GM18508 (cell line): ENCODE measurements at regions not wholly inside any gene's neighbourhood (a gene's known extent, or its start where the extent isn't known, plus 50 kb on each side); places are given as distances from the start of the nearest gene placed in this dataset.
"Not testable (repeated sequence)": the region's sequence is repeated elsewhere in the genome, so short reads cannot be mapped to it uniquely, and the experiment has no call there.

Source experiments
- ATAC-seq: cut with Tn5 transposase; IDR thresholded peaks from one replicate; pipeline ENCODE4 v1.9.1; 2021; ENCODE audit warnings: moderate number of reproducible peaks; ENCODE audit not compliant: insufficient read depth, unreplicated experiment

DNA sequence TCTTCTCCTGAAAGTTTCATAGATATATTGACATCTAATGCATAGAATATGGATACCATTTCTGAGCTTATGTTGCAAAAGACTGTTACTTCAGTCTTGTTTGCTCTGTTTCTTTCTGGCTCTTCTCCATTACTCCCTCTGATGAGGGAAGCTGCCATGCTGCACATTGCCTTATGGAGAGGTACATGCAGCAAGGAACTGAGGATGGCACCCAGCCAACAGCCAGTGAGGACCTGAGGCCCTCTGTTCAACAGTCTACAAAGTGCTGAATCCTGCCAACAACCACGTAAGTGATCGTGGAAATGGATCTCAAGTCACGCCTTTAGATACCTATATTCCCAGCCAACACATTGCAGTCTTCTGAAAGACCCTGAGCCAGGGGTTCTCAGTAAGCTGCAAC, 66.6 kb upstream of the ADAMTS5 start:
- no peak for ATAC-seq

DNA sequence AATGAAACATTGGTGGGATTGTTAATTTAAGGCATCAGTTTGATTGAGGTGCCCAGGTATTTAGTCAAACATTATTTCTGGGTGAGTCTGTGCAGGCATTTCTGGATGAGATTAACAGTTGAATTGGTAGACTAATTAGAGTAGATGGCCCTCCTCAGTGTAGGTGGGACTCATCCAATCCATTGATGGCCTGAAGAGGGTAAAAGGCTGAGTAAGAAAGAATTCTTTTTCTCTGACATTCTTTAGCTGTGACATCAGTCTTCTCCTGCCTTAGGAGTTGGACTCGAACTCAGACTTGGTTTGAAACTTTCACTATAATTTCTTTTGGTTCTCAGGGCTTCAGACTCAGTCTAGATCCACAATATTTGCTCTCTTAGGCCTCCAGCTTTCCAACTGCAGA, 59.6 kb upstream of the ADAMTS5 start:
- ATAC-seq: no peak

DNA sequence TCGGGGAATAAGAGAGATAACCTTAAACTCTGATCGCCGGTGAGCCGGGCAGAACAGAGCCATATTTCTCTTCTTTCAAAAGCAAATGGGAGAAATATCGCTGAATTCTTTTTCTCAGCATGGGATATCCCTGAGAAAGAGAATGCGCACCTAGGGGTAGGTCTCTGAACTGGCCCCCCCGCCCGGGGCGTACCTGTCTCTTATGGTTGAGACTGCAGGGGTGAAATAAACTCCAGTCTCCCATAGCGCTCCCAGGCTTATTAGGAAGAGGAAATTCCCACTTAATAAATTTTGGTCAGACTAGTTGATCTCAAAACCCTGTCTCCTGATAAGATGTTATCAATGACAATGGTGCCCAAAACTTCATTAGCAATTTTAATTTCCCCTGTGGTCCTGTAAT, 58.8 kb upstream of the ADAMTS5 start:
- ATAC-seq: not testable (repeated sequence)

DNA sequence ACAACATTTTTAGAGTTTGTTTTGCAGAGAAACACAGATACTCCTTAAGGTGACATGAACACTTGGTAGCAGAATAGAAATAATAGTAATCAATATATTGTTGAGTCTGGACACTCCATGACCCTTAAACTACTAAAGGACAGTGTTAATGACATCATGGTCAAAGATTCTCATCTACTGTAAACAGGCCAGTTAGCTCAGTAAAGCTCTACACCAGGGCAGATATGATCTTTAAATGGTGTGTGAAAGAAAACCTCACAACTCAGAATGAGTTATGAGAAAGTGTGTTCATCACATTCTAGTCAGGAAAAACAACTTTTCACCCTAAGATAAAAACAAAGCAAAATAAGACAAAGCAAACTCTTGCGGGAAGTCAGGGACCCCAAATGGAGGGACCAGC, 58.1 kb upstream of the ADAMTS5 start:
- ATAC-seq: no peak

DNA sequence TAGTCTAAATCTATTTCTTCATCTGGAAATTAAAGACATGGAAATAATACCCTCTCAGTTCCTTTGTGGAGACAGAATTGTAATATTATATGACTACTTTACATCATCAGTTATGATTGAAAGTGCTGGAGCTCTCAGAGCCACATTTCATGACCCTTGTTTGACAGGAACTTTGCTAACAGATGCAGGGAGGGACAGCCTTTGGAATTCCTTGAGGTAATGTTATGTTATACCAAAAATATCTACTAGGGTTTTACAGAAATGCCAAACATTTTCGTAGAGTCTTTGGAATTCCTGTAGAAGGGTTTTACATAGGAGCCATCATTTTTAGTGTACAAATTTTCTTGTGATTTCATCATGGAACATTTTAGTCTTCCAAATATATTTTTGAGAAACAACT, 57.4 kb upstream of the ADAMTS5 start:
- ATAC-seq: no peak

DNA sequence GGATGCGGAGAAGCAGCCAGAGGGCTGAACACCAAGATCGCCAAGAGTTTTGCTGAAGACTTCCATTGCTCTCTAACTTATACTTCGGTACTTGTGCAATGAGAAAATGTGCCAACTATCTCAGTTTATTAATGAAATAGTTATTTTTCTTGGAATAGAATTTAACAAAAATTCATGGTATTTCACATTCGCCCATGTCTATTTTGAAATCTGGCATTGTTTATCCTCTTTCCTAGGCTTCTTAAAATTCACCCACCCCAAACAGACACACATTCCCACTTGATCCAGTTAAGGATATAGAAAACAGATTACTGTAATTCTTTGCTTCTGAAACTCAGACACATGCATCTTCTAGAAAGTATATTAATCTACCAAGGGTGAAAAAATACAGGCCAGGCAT, 56.3 kb upstream of the ADAMTS5 start:
- ATAC-seq: no peak

DNA sequence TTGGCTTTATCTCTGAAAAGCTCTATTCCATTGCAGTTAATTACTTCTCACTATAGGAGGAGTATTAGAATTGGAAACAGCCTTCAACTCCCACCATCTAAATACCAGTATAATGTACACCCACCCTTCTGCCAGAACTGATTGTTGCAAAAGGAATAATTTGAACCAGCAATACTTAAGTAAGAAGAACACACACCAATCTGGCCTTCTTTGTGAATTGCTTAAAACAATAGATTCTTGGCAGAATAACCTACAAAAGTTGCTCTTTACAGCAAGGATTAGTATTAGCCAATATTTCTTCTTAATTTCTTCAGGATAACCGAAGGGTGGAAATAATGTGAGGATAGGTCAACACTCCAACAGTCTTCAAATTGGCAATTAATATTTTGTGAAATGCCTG, 54.9 kb upstream of the ADAMTS5 start:
- ATAC-seq: no peak

DNA sequence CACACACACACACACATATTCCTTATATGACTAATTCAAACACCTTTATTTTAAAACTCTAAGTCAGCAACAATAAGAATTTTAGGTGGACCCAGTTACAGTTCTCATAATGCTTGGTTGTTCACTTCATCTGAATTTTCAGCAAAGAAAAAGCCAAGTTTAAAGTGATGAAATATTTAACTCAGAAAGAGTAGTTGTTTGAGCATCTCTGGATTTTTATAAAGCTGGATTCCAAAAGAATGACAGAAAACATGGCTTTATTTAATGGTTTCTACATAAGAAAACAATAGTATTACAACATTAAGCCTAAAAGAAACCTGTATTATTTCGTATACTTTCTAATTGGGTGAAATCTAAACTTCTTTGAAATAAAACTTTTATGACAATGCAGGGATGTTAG, 54.2 kb upstream of the ADAMTS5 start:
- ATAC-seq: no peak

DNA sequence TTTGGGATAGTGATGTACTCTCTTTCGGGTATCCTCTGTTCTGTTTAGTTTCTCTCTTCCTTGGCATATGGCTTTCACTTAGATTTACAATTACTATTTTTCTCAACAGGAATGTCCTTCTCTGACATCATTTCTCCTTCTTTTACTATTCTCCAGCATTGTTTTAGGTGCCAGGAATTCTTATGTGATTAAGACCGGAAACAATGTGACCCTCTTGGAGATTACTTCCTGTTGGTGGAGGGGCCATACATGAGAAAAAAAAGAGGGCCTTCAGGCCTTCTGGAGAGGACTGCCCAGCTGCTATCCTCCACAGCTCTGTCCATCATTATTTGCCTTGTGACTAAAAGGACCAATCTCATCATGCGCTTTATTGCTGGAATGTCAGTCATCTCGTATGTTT, 50.4 kb upstream of the ADAMTS5 start:
- ATAC-seq: no peak
